Common myeloid progenitor, CD34-positive (primary cell): ENCODE measurements at regions not wholly inside any gene's neighbourhood (a gene's known extent, or its start where the extent isn't known, plus 50 kb on each side); places are given as distances from the start of the nearest gene placed in this dataset.
A peak's percentile ranks its signal among the peaks of the same experiment; 100 is the strongest.
"Not testable (repeated sequence)": the region's sequence is repeated elsewhere in the genome, so short reads cannot be mapped to it uniquely, and the experiment has no call there.

Experiments
- CTCF ChIA-PET: fragments of 350-600 bp; sonication (Branson Sonifier 250); formaldehyde crosslinking; loops from one replicate; lab custom pipeline; 2021; ENCODE audit warnings: antibody characterized with exemption; lab: Charles Lee
- POLR2A ChIA-PET: fragments of 350-600 bp; sonication (Branson Sonifier 250); formaldehyde crosslinking; loops from one replicate; lab custom pipeline; 2021; ENCODE audit warnings: antibody characterized with exemption; lab: Charles Lee
- DNase-seq, 3 donors: peaks; one replicate each; pipeline versions ENCODE4 v3.0.0 to v3.0.0-alpha.2; 2013
- H3K27ac ChIP-seq, 2 experiments: 1 replicate in 1 of 2; 2 replicates in 1 of 2; pipeline ENCODE4 v1.7.0; 2013; ENCODE audit warnings: inconsistent platforms in 2 of 2, low read length in 2 of 2, mild to moderate bottlenecking in 2 of 2, low read depth in 1 of 2, moderate library complexity in 1 of 2; ENCODE audit not compliant: severe bottlenecking in 2 of 2, insufficient read depth in 1 of 2, poor library complexity in 1 of 2
- H3K27me3 ChIP-seq, 5 experiments: replicated peaks in 2 of 5; 1 replicate in 3 of 5; 2 replicates in 2 of 5; pipeline versions ENCODE4 v1.6.1 to v1.7.0; 2013; ENCODE audit warnings: low read length in 4 of 5, mild to moderate bottlenecking in 2 of 5, moderate library complexity in 2 of 5, inconsistent platforms in 1 of 5; ENCODE audit not compliant: insufficient read depth in 5 of 5, control insufficient read depth in 4 of 5
- H3K36me3 ChIP-seq, 4 experiments: 1 replicate in 2 of 4; 2 replicates in 2 of 4; pipeline versions ENCODE4 v1.6.1 to v1.7.0; 2013; ENCODE audit warnings: low read length in 3 of 4, control low read depth in 1 of 4, mild to moderate bottlenecking in 1 of 4; ENCODE audit not compliant: control insufficient read depth in 4 of 4, insufficient read depth in 4 of 4
- H3K4me1 ChIP-seq, 4 experiments: 1 replicate in 3 of 4; 2 replicates in 1 of 4; pipeline versions ENCODE4 v1.6.1 to v1.7.1; 2013; ENCODE audit warnings: low read length in 3 of 4, mild to moderate bottlenecking in 3 of 4, control low read depth in 1 of 4, inconsistent platforms in 1 of 4, moderate library complexity in 1 of 4; ENCODE audit not compliant: control insufficient read depth in 4 of 4, insufficient read depth in 4 of 4; ENCODE audit errors: control extremely low read depth in 1 of 4
- H3K4me3 ChIP-seq, 7 experiments: 1 replicate in 4 of 7; 2 replicates in 3 of 7; pipeline versions ENCODE4 v1.5.1 to v1.7.0; 2013; ENCODE audit warnings: mild to moderate bottlenecking in 7 of 7, low read length in 6 of 7, moderate library complexity in 6 of 7, inconsistent platforms in 2 of 7, low read depth in 2 of 7, control low read depth in 1 of 7; ENCODE audit not compliant: insufficient read depth in 4 of 7, control insufficient read depth in 1 of 7; ENCODE audit errors: extremely low read depth in 1 of 7
- H3K9me3 ChIP-seq, 5 experiments: 1 replicate in 4 of 5; 2 replicates in 1 of 5; pipeline versions ENCODE4 v1.6.1 to v1.7.1; 2013; ENCODE audit warnings: low read length in 4 of 5, mild to moderate bottlenecking in 2 of 5, inconsistent platforms in 1 of 5, low read depth in 1 of 5, moderate library complexity in 1 of 5; ENCODE audit not compliant: control insufficient read depth in 4 of 5, insufficient read depth in 2 of 5; ENCODE audit errors: control extremely low read depth in 1 of 5
- WGBS: methylation state at CpG from one replicate; pipeline ENCODE4 v1.1.5; 2013; ENCODE audit not compliant: insufficient coverage; 5-methylcytosine and 5-hydroxymethylcytosine counted together

DNA sequence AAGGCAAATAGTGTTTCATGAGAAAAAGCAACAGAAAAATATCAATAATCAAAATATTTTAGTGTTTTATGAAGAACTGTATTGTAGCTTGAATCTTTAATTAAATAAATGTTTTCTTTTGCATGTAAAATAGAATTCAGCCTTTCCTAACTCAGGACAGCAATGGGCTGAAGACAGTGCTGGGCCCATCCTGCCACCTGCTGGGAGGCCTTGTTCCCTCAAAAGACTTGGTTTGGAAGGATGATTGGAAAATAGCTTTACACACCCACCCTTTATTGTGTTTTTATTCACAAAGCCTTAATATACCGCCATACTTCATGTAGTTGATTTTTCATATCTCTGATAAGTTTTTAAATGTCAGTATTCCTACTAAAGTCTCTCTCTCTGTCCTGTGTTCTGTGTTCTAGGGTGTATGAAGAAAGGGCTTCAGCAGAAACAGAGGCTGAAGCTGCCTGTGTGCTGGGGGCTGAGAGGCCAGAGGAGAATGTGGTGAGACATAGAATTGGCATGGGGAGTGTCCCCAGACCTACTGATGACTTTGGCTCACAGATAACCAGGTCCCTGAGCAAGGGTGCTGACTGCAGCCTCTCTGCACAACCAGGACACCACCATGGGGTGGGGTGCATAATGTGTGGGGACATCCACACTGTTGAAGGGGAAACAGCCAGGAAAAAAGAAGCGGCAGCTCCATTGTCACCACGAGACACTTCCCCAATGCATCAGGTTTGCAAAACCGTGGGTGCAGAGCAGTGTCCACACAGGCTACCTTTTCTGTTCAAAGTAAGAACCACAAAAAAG, 286.0 kb upstream of the WSB1 start:
- H3K9me3 ChIP-seq, H3K27ac ChIP-seq, DNase-seq, POLR2A ChIA-PET, H3K4me1 ChIP-seq, H3K27me3 ChIP-seq, H3K36me3 ChIP-seq, H3K4me3 ChIP-seq, CTCF ChIA-PET: not testable (repeated sequence)
- 48% methylated on average over 3 of the region's 4 CpGs for WGBS

GRCh38 chr17:27009087-27009486, 284.8 kb upstream of the WSB1 start:
- WGBS = 87% methylated on average over 8 of the region's 14 CpGs
- Histone ChIP-seq H3K36me3 (no peaks in the 10 kb centered on the region), H3K4me3 (no peak overlapping the region), H3K27me3 (no peaks in the 10 kb centered on the region), H3K27ac (no peak overlapping the region), H3K4me1 (no peaks in the 10 kb centered on the region), H3K9me3 (peaks cover 0 to 3% (median 3%) of the 10 kb centered on the region in 5 experiments)
- no peak for DNase-seq
- POLR2A ChIA-PET = no interaction called here
- CTCF ChIA-PET = no interaction called here

GRCh38 chr17:27010138-27010537, 283.8 kb upstream of the WSB1 start:
- H3K4me3 ChIP-seq, H3K36me3 ChIP-seq, H3K27ac ChIP-seq, H3K9me3 ChIP-seq, H3K4me1 ChIP-seq, CTCF ChIA-PET, H3K27me3 ChIP-seq, POLR2A ChIA-PET, DNase-seq: not testable (repeated sequence)
- 65% methylated on average over 3 of the region's 3 CpGs for WGBS

- H3K4me3 ChIP-seq, H3K27ac ChIP-seq, POLR2A ChIA-PET, H3K27me3 ChIP-seq, DNase-seq, H3K4me1 ChIP-seq, CTCF ChIA-PET, H3K36me3 ChIP-seq: not testable (repeated sequence)
- WGBS = no CpG with 5 or more reads among the region's 3 CpGs
- peaks cover 0 to 10% (median 5%) of the 10 kb centered on the region in 5 experiments for H3K9me3 ChIP-seq
Measured at GRCh38 chr17:27030552-27030951, 263.4 kb upstream of the WSB1 start.

DNA sequence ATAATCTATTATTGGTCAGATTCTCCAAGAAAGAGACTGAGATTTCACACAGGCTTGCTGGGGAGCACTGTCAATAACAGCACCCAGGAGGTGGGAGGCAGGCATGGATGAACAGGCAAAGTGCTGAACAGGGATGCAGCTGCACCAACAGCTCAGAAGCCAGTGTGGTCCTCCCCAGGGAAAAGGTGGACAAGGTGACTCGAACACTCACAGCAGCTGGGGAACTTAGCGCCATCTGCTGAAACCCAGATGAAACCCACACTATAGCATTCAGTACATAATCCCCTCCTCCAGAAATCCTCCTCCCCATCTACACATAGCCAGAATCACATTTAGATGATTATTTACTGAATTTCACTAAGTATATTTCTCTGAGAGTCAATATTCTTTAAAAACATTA, 255.2 kb upstream of the WSB1 start:
- H3K36me3 ChIP-seq = no peaks in the 10 kb centered on the region
- H3K4me3 ChIP-seq = no peak overlapping the region
- peak in 2 of 3 donors; percentile 2 to 11 for DNase-seq
- H3K27ac ChIP-seq = no peak overlapping the region
- WGBS = 57% methylated on average over 2 of the region's 2 CpGs
- ChIA-PET POLR2A (no interaction called here), CTCF (no interaction called here)
- H3K4me1 ChIP-seq = no peaks in the 10 kb centered on the region
- H3K27me3 ChIP-seq = no peaks in the 10 kb centered on the region
- no peaks in the 10 kb centered on the region for H3K9me3 ChIP-seq

DNA sequence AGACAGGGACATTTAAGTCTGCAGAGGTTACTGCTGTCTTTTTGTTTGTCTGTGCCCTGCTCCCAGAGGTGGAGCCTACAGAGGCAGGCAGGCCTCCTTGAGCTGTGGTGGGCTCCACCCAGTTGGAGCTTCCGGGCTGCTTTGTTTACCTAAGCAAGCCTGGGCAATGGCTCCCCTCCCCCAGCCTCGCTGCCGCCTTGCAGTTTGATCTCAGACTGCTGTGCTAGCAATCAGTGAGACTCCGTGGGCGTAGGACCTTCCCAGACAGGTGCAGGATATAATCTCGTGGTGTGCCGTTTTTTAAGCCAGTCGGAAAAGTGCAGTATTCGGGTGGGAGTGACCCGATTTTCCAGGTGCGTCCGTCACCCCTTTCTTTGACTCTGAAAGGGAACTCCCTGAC, 248.9 kb upstream of the WSB1 start:
- WGBS = 82% methylated on average over 12 of the region's 12 CpGs
- DNase-seq, POLR2A ChIA-PET, H3K27ac ChIP-seq, H3K36me3 ChIP-seq, H3K4me3 ChIP-seq, H3K4me1 ChIP-seq, H3K27me3 ChIP-seq, CTCF ChIA-PET, H3K9me3 ChIP-seq: not testable (repeated sequence)

- Histone ChIP-seq H3K4me1 (no peaks in the 10 kb centered on the region), H3K9me3 (peaks cover 0 to 2% (median 0%) of the 10 kb centered on the region in 5 experiments), H3K36me3 (no peaks in the 10 kb centered on the region), H3K27me3 (no peaks in the 10 kb centered on the region), H3K27ac (no peak overlapping the region), H3K4me3 (no peak overlapping the region)
- CTCF ChIA-PET = no interaction called here
- DNase-seq = no peak
- POLR2A ChIA-PET = no interaction called here
- WGBS = 92% methylated on average over 2 of the region's 3 CpGs
Measured at GRCh38 chr17:27049104-27049784, 244.7 kb upstream of the WSB1 start.
